Stimulated activated CD8-positive, alpha-beta memory T cell treated with anti-CD3 and anti-CD28 coated beads, Interleukin-4, amount 100 ng/mL, for 24 hours (primary cell): ENCODE measurements at regions not wholly inside any gene's neighbourhood (a gene's known extent, or its start where the extent isn't known, plus 50 kb on each side); places are given as distances from the start of the nearest gene placed in this dataset.
"Not testable (repeated sequence)": the region's sequence is repeated elsewhere in the genome, so short reads cannot be mapped to it uniquely, and the experiment has no call there.

ENCODE experiments used
- DNase-seq: peaks from one replicate; pipeline ENCODE4 v3.0.0-alpha.2; 2020; ENCODE audit warnings: low read depth

DNA sequence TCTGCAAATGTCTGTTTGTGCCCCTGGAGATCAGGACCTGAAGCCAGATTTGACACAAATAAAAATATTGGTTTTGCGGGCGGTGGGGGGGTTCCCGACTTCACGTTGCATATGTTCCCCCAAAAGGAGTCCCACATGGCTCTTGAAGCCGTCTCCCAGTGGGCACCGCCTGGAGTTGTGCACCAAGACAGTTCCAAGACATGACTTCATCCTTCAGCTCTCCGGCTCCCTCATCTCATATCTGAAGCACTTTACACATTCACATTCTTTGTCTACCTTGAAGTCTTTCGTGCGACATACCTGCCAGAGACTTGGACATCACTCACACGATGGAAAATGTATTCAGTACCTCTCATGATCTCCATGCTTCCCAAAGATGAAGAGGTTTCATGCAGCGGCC lies 362.8 kb upstream of the FOXK1 start:
- DNase-seq: no peak

DNA sequence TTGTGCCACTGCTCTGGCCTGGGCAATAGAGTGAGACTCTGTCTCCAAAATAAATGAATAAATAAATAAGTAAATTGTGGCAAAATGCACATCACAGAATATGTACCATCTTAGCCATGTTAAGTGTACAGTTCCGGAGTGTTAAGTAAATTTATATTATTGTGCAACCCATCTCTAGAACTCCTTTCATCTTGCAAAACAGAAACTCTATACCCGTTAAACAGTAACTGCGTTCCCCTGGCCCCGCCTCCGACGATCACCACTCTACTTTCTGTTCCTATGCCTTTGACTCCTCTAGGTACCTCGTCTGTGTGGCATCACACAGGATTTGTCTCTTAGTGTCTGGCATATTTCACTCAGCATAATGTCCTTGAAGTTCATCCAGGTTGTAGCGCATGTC lies 356.4 kb upstream of the FOXK1 start:
- no peak for DNase-seq

DNA sequence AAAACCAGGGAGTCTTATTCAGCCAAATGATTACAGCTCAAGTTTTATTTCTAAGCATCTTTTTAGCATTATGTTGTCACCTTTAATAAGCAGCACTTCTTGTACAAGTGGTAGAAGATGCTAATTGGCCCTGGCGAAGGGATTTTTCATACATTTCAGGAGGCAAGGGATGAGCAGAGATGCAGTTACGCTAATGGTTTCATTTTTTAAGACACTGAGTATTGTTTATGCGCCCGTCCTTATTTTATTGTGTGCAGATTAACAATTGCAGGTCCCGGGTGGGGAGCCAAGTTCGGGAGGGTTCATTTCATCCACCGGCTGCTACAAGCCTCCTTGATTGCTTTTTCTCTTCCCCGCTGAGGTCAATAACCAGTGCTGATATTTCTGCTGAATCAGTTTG lies 350.4 kb upstream of the FOXK1 start:
- DNase-seq: no peak

DNA sequence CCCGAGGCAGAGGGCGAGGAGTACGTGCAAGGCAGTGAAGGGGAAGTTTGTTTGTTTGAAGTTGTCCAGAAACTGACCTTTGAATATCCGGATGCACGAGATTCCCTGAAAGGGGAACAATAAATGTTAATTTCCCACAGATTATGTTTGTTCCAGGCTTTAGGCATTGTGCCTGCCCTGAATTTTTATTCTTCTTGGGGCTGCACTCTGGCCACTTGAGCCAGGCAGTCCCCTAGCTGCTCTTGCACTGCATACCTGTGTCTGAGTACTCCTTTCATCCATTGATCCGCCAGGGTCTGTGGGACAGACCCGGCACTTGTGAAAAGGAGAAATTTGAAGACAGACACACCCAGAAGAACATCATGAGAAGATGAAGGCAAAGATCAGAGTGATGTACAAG lies 343.5 kb upstream of the FOXK1 start:
- DNase-seq: no peak

DNA sequence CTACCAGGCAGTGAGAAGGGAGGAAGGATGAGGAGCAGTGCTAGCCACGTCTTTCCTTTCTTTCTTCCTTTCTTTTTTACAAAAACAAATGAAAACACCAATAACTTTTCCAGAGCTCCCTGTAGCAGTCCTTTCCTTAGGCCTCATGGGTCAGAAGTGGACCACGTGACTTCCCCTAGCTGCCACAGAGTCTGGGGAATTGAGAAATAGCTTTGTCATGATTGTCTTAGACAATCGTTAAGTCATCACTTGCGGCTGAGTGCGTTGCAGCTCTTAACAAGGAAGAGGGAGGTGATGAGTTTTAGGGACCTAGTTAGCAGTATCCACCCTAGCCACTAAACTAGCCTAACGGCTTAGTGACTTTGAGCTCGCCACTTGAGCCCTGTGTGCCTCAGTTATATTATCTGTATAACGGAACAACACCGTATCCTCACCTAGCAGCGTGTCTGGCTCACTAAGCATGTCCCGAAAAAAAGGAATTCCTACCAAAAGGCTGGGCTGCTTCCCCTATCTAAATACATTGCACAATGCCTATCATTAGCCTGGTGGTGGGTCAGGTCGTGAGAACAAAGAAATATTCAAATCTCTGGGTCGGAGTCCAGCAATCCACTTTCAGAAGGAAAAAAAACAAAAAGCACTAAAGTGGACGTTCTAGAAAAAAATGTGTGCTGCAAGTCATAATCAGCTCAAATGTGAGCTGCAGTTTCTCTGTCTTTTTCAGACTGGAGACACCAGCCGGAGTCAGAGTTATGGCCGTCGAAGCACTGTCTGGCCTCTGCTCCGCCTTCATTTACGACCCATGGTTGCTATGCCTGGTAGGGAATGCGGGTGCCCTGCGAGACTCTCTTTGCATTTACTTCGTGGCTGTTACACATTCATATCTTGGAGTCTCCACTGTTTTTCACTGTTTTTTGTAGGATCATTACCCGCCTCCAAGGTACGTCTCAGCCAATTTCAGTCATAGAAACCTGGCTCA lies 338.5 kb upstream of the FOXK1 start:
- DNase-seq: no peak

DNA sequence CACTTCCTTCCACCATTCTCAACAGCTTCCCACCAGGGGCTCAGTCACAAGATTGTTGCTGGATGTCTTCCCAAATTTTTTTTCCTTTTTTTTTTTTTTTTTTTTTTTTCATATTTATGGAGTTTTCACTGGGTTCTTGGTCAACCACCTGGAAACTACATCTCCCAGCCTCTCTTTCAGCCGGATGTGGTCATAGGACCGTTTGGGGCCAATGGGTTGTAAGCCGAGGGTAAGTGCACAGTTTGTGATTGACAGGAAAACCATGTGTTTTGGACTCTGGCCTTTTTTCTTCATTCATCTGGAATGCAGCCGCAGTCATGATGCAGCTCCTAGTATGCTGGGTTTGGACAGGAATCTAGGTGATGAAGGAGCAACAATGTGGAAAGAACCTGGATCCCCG lies 337.1 kb upstream of the FOXK1 start:
- DNase-seq: no peak

DNA sequence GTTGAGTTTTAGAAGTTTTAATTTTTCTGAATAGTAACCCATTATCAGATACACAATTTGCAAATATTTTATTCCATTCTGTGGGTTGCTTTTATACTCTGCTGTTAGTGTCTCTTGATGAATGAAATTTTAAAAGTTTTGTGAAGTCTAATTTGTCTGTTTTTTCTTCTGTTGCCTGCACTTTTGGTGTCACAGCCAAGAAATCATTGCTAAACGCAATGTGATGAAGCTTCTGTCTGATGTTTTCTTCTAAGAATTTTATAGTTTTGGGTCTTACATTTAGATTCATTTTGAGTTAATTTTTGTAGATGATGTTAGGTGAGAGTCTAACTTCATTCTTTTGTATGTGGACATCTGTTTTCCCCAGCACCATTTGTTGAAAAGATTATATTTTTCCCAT lies 330.0 kb upstream of the FOXK1 start:
- DNase-seq: no peak

DNA sequence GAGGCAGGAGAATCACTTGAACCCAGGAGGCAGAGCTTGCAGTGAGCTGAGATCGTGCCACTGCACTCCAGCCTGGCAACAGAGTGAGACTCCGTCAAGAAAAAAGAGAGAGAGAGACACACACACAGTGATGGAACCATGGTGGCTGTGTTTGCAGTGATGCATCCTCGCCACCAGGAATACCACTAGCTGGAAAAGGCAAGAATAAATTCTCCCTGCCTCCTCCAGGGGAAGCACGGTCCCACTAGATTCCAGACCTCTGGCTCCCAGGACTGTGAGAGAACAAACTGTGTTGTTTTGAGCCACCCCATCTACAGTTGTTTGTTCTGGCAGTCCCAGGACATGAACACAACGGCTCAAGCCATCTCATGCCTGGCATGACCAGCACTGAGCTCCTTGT lies 320.3 kb upstream of the FOXK1 start:
- DNase-seq: no peak

DNA sequence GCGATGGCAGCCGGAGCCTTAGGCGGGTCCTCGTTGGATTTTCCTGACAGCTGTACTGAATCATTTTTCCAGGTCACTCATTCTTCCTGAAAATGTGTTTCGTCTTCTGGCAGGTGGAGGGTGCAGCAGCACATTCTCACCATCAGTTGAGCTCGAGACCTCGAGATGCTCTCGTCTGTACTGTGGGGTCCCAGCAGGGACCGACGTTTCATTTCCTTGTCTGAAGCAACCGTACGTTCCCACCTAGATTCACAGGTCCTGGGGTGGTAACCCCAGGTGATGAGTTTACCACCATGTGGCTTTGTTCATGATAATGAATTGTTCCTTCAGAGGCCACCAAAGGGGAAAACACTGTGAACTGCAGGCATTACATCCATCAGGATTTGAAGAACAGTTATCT lies 298.5 kb upstream of the FOXK1 start:
- DNase-seq: no peak

DNA sequence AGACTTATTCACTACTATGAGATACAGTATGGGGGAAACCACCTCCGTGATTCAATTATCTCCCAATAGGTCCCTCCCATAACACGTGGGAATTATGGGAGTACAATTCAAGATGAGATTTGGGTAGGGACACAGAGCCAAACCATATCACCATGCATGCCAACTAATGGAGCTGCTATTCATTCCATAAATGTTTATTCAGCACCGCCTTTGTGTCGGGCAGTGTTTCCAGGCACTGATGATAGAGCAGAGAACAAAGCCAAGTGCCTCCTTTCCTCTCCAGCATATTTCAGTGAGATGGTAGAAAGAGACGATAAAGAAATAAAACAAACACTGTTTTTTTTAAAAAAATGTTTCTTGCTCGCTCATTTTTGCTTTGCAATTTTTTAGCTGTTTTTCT lies 295.9 kb upstream of the FOXK1 start:
- no peak for DNase-seq

DNA sequence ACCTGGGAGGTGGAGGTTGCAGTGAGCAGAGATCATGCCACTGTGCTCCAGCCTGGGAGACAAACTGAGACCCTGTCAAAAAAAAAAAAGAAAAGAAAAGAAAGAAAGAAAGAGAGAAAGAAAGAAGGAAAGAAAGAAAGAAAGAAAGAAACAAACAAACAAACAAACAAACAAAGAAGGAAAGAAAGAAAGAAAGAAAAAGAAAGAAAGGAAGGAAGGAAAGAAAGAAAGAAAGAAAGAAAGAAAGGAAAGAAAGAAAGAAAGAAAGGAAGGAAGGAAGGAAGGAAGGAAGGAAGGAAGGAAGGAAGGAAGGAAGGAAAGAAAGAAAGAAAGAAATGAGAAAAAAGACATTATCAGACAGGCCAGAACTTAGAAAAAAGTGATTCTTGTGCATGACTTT lies 291.0 kb upstream of the FOXK1 start:
- DNase-seq: not testable (repeated sequence)

DNA sequence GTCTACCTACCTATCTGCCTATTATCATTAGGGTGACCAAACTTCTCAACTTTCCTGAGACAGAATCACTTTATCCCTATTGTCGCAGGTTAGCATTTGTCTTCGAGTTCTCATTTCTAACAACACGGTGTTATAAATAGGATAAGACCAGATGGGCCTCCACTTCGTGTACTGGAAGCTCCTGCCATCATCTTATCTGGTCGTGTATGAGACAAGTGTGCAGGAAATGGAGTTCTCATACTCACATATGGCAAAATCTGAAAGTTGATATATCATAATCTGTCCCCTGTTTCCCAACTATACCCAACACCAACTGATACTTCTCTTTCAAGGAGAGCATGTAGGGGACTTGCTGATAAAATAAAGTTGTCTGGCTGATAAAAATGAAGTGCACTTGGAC lies 287.4 kb upstream of the FOXK1 start:
- DNase-seq: no peak

DNA sequence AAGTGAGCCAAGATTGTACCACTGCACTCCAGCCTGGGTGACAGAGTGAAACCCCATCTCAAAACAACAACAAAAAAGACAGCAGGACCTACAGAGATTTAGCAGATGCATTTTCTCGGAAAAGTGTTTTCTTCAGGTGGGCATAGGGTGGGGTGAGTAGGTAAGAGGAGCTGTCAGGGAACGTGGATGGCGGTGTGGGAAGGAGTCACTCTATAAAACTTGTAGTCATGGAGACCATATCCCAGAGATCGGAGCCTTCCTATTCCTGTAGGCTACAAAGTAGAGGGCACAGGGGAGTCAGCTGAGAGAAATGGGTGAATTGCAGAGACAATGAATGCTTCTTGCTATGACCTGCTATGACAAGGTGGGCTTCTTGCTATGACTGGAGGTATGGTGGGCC lies 283.0 kb upstream of the FOXK1 start:
- no peak for DNase-seq

DNA sequence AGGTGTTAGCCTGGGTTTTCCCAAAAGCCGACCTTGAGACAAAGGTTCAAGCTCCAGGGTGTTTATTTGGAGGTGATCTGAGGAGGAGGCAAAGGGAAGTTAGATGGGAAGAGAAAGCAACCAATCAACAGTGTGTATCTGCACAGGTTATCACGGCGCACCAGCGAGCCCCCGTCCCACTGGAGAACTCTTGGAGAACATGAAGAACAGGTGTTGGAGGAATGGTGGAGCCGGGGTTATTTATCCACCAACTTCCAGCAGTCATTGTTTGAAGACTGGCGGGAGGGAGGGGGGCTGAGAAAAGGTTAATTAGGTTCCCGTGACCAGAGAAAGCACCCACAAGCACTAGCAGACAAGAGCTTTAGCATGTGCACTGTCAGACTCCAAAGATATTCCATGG lies 282.5 kb upstream of the FOXK1 start:
- no peak for DNase-seq

DNA sequence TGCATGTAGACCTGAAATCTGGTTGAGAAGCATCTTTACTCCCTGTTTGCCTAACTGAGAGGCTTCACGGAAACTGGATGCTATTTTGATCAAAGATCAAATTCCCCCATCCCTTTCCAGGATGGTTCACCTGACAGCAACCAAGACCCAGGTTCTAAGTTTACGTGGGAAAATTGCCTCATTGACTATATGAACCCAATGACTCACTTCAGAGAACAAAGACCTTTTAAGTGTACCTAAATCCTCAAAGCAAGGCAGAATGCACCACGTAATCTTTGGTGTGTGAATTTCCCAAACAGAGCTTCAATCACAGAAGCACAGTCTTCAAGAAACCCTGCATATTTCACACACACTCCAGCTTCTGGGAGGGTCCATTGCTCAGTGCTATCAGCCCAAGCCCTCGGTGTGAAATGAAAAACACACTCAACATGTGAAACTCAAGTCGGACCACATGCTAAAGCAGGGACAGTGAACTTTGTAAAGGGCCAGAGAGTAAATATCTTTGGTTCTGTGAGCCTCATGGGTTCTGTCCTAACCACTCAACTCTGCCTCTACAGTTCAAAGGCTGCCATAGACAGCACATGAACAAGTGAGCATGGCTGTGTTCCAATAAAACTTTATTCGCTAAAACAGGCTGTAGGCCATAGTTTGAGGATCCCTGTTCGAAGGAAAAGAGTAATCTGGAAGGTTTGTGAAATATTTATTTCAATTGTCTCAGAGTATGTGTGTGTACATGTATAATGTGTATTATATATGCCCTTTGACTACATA lies 275.6 kb upstream of the FOXK1 start:
- no peak for DNase-seq

DNA sequence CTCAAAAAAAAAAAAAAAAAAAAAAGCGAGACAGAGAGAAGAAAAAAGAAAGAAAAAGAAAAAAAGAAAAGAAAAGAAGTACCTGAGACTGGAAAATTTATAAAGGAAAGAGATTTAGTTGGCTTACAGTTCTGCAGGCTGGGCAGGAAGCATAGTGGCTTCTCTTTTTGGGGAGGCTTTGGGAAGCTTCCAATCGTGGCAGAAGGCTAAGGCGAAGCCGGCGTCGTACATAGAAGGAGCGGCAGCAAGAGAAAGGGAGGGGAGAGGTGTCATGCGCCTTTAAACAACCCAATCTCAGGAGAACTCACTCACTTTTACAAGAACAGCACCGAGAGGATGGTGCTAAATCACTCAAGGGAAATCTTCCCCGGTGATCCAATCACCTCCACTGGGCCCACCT lies 272.1 kb upstream of the FOXK1 start:
- DNase-seq: no peak

DNA sequence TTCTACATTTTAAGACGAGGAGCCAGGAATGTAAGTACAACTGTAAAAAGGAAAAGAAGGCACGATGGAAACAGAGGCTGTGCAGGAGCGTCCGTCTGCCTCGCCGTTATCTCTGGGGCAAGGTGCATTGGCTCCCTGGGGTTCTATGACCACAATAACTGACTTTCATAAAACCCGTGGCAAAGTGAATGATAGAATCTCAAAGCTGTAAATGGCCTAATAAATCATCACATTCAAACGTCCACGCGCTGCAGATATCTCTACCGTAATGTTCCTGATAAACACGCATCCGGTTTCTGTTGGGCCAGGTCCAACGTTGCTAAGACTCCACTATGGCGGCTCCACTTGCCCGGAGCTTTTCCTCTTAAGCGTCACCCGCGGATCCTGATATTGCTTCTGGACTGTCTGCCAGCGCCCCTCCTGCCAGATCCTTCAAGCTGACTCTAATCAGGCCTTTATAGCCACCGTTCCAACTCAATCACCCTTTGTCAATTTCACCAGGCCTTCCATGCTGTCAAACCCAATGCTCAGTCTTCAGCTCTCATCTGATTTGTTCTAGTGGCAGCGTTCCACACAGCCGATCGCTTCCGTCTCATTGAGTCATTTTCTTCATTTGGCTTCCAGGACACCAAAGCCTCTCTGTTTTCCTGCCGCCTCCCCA lies 265.6 kb upstream of the FOXK1 start:
- no peak for DNase-seq

DNA sequence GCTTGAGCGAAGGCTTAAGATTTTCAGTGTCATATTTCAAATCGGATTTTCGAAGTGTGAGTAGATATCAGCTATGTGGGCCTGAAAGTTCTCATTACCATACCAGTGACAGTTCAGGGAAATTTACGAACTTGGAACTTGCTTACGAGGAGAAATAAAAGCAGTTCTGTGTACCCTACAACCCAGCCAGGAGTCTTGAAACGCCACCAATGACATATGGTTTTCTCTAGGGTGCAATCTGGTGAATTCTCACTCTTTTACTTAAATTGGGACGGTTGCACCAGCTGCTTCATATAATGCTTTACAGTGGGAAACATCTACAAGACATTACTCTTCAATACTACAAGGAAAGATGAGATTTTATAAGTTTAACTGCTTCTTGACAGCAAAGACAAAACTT lies 253.6 kb upstream of the FOXK1 start:
- DNase-seq: no peak

DNA sequence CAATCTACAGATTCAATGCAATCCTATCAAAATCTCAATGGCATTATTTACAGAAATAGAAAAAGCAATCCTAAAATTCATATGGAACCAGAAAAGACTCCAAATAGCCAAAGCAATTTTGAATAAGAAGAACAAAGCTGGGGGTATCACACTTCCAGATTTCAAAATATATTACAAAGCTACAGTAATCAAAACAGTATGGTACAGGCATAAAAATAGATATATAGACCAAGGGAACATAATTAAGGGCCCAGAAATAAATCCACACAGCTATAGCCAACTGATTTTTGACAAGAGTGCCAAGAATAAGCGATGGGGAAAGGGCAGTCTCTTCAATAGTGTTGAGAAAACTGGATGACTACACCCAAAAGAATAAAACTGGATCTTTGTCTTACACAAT lies 251.9 kb upstream of the FOXK1 start:
- no peak for DNase-seq

DNA sequence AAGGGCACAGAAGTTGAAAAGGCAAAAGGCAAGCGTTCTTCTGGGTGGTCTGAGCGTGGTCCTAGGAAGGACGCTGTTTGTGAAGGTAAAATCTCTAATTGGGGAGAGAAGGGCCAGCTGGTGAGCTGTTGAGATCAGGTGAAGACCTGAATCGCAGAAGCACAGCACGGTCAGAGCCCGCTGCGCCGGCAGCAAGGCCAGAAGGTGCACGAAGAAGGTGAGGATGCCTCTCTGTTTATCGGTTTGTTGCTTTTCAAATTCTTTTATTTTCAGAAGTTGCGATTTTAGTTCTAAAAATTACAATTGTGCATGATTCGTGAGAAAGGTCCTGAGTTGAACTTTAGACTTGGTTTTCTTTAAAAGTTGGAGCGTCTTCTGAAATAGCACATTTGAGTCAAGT lies 247.8 kb upstream of the FOXK1 start:
- no peak for DNase-seq

DNA sequence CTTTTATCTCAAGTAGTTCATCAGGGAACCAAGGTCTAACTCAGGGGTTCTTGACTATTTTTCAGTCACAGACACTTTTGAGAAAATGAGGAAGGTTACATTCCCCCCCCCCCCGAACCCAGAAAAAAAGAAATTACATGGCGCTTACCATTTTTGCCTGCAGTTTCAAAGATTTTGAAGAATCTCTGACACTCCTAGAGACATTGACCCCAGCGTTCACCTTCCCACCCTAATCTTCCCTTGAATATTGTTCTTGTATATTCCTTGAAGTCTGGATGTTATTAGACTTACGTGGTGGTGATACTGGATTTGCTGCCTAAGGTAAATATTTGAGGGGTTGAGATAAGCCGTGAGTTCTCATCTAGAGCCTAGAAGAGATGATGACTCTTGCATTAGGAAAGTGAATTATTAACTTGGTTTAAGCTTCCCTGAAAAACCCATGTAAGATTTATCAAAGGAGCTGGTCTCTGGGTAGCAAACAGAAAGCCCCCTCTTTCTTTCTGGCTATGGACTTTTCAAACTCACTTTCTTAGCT lies 245.7 kb upstream of the FOXK1 start:
- DNase-seq: no peak

DNA sequence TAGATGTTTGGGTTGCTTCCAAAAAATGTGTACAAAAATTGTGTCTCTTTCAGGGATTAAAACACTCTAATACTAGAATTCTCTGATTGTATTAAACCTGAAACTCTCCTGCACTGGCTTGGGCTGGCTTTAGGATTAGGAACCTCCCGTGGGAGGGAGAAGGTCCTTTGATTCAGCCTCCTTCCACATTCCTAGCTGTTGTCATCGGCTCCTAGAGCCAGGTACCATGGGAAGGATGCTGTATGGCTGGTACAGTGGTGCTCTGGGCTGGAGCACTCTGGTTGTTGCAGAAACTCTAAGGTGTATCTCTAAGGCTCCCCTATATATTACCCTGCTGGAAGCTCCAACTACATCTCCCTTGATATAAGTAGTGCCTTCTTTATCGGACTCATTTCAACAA lies 245.2 kb upstream of the FOXK1 start:
- DNase-seq: no peak

DNA sequence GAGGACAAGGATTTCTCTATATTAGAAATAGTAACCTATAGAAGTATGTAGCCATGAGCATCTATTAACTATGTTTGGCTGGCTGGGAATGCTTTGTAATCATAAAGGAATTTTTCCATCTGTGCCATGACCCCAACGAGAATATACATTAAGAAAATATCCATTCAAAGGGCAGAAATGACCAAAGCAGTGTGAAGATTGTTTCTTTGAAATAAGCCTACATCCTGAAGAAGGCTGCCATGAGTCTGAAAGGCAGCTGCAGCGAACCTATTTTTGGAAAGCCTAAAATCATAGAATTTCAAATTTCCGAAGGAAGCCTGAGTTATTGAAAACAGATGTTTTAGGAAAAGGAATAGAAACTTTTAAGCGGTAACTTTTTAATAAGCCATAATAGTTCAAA lies 244.2 kb upstream of the FOXK1 start:
- no peak for DNase-seq
